KMS-11 (cell line): ENCODE measurements at regions not wholly inside any gene's neighbourhood (a gene's known extent, or its start where the extent isn't known, plus 50 kb on each side); places are given as distances from the start of the nearest gene placed in this dataset.

Source experiments
- H2AFZ ChIP-seq: fragments of 200-600 bp; sonication (generic); 2 replicates; pipeline ENCODE4 v1.6.1; 2016; ENCODE audit warnings: antibody characterized with exemption, mixed run types, low read depth
- H3K27ac ChIP-seq: fragments of 200-600 bp; sonication (generic); 2 replicates; pipeline ENCODE4 v1.6.1; 2016; ENCODE audit warnings: mild to moderate bottlenecking, mixed run types
- H3K27me3 ChIP-seq: fragments of 200-600 bp; sonication (generic); 2 replicates; pipeline ENCODE4 v1.6.1; 2017; ENCODE audit warnings: mild to moderate bottlenecking, low read depth, mixed run types, moderate library complexity; ENCODE audit not compliant: insufficient read depth
- H3K36me3 ChIP-seq: fragments of 200-600 bp; sonication (generic); 2 replicates; pipeline ENCODE4 v1.6.1; 2017; ENCODE audit warnings: mild to moderate bottlenecking, mixed run types; ENCODE audit not compliant: insufficient read depth
- H3K4me1 ChIP-seq: fragments of 200-600 bp; sonication (generic); 2 replicates; pipeline ENCODE4 v1.6.1; 2016; ENCODE audit warnings: mild to moderate bottlenecking, low read depth, mixed run types; ENCODE audit not compliant: poor library complexity, severe bottlenecking
- H3K4me2 ChIP-seq: fragments of 200-600 bp; sonication (generic); 2 replicates; pipeline ENCODE4 v1.7.0; 2016; ENCODE audit warnings: mild to moderate bottlenecking, mixed run types
- H3K4me3 ChIP-seq: fragments of 200-600 bp; sonication (generic); IDR thresholded peaks from 2 replicates; pipeline ENCODE4 v1.6.1; 2017; ENCODE audit warnings: low read depth, low read length, mixed read lengths; ENCODE audit not compliant: insufficient read depth
- H3K79me2 ChIP-seq: fragments of 200-600 bp; sonication (generic); 2 replicates; pipeline ENCODE4 v1.6.1; 2016; ENCODE audit warnings: low read depth, mixed run types; ENCODE audit not compliant: insufficient read depth
- H3K9ac ChIP-seq: fragments of 200-600 bp; sonication (generic); 2 replicates; pipeline ENCODE4 v1.6.1; 2016; ENCODE audit warnings: mild to moderate bottlenecking, mixed run types
- H4K20me1 ChIP-seq: fragments of 200-600 bp; sonication (generic); 2 replicates; pipeline ENCODE4 v1.6.1; 2016; ENCODE audit warnings: mild to moderate bottlenecking, mixed run types; ENCODE audit not compliant: insufficient read depth
- CTCF ChIP-seq: fragments of 200-600 bp; sonication (generic); conservative IDR thresholded peaks from 2 replicates; pipeline ENCODE4 v1.6.1; 2017; ENCODE audit warnings: low read depth, mild to moderate bottlenecking, antibody characterized with exemption, low read length, moderate library complexity, mixed read lengths

- H3K36me3 ChIP-seq, result no peaks in the 10 kb centered on the region
- H3K27ac ChIP-seq, result no peak overlapping the region
- no peaks in the 10 kb centered on the region for H3K4me1 ChIP-seq
- H3K4me2 ChIP-seq, result no peak overlapping the region
- no peaks in the 10 kb centered on the region for H3K79me2 ChIP-seq
- no peak overlapping the region for H3K9ac ChIP-seq
- H2AFZ ChIP-seq, result no peak overlapping the region
- no peaks in the 10 kb centered on the region for H4K20me1 ChIP-seq
- no peaks in the 10 kb centered on the region for H3K27me3 ChIP-seq
- TF ChIP-seq CTCF, result no peak
- H3K4me3 ChIP-seq, result no peak overlapping the region
These were observed 138.4 kb upstream of the TIAM1 start for GRCh38 chr21:31482460-31482859.

GRCh38 chr21:31480228-31480627 lies 136.2 kb upstream of the TIAM1 start:
- no peaks in the 10 kb centered on the region for H3K36me3 ChIP-seq
- H4K20me1 ChIP-seq, result no peaks in the 10 kb centered on the region
- H3K4me1 ChIP-seq, result no peaks in the 10 kb centered on the region
- H3K9ac ChIP-seq, result no peak overlapping the region
- no peaks in the 10 kb centered on the region for H3K79me2 ChIP-seq
- no peak overlapping the region for H3K4me2 ChIP-seq
- no peak overlapping the region for H2AFZ ChIP-seq
- no peak overlapping the region for H3K4me3 ChIP-seq
- no peaks in the 10 kb centered on the region for H3K27me3 ChIP-seq
- no peak overlapping the region for H3K27ac ChIP-seq
- TF ChIP-seq CTCF, result no peak

GRCh38 chr21:31479714-31480113 lies 135.7 kb upstream of the TIAM1 start:
- Histone ChIP-seq H3K4me2 (no peak overlapping the region), H3K79me2 (no peaks in the 10 kb centered on the region), H3K36me3 (no peaks in the 10 kb centered on the region), H4K20me1 (no peaks in the 10 kb centered on the region), H3K27ac (no peak overlapping the region), H3K27me3 (no peaks in the 10 kb centered on the region), H2AFZ (no peak overlapping the region), H3K9ac (no peak overlapping the region), H3K4me1 (no peaks in the 10 kb centered on the region), H3K4me3 (no peak overlapping the region)
- TF ChIP-seq CTCF, result no peak

- TF ChIP-seq CTCF, result no peak
- Histone ChIP-seq H3K36me3 (no peaks in the 10 kb centered on the region), H3K79me2 (no peaks in the 10 kb centered on the region)
These were observed 135.2 kb upstream of the TIAM1 start for GRCh38 chr21:31479222-31479621.

More at GRCh38 chr21:31479222-31479621, 135.2 kb upstream of the TIAM1 start:
- H4K20me1 ChIP-seq, result no peaks in the 10 kb centered on the region
- no peak overlapping the region for H3K4me2 ChIP-seq
- H3K27me3 ChIP-seq, result no peaks in the 10 kb centered on the region
- no peak overlapping the region for H3K27ac ChIP-seq
- no peak overlapping the region for H2AFZ ChIP-seq
- no peak overlapping the region for H3K4me3 ChIP-seq
- no peak overlapping the region for H3K9ac ChIP-seq
- no peaks in the 10 kb centered on the region for H3K4me1 ChIP-seq
